PFSK-1 (cell line): ENCODE measurements at regions not wholly inside any gene's neighbourhood (a gene's known extent, or its start where the extent isn't known, plus 50 kb on each side); places are given as distances from the start of the nearest gene placed in this dataset.

Experiments used
- POLR2AphosphoS5 ChIP-seq: IDR thresholded peaks from 2 replicates; pipeline ENCODE4 v1.6.1; 2012; ENCODE audit warnings: low read depth, mild to moderate bottlenecking, control low read depth, low read length, moderate library complexity
- REST ChIP-seq, 2 experiments: IDR thresholded peaks; 2 replicates each; pipeline versions ENCODE4 v1.6.1 to v1.8.0; 2011 to 2012; ENCODE audit warnings: low read depth in 2 of 2, low read length in 2 of 2, control low read depth in 1 of 2, inconsistent platforms in 1 of 2, mild to moderate bottlenecking in 1 of 2, moderate library complexity in 1 of 2; ENCODE audit not compliant: insufficient read depth in 1 of 2

DNA sequence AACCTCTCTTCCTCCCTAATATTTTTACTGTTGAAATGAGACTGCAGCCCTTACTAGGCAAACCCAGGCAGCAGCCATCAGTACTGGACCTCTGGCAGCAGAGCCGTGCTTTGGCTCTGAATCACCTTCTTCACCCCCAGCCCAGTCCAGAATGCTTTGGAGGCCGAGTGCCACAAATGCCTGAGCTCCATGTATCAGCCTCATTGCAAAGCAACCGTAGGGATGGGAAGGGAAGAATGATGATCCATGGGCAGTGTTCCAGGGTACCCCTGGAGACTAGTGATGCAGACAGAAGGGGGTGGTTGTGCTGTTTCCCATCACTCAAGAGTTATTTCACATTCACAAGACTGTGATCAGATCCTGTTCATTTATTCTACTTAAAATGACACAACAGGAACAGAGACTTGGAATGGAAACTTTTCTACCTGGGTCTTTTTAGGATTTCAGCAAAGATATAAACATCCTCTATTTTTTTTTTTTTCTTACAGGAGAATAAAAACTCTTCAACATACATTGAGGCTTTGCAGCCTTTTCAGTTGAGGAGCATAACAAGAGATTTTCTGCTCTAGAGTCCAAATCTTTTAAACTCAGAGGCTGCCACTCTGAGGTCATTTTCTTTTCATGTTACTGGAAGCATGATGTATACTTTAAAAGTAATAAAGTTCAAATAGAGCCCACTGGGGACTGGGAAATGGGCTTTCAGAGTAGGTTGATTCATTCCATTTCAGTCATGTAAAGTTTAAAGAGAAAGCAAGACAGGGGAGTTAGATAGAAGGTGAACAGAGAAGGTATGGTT is 138.3 kb downstream of the KCNJ2 start:
- TF ChIP-seq POLR2AphosphoS5: no peak
- TF ChIP-seq REST (IDR thresholded peaks at IDR 0.05; ENCODE audit: insufficient read depth in 1 of 2, low read depth in 2 of 2, low read length in 2 of 2): no peak
